CD4-positive, CD25-positive, alpha-beta regulatory T cell (primary cell): ENCODE measurements at regions not wholly inside any gene's neighbourhood (a gene's known extent, or its start where the extent isn't known, plus 50 kb on each side); places are given as distances from the start of the nearest gene placed in this dataset.

ENCODE experiments used
- ATAC-seq, 2 donors: fragments of 150-1000 bp; cut with Tn5 transposase; one replicate each; pipeline ENCODE4 v1.10.0; 2021; ENCODE audit warnings: low read depth in 2 of 2, moderate number of reproducible peaks in 2 of 2, moderate library complexity in 1 of 2
- DNase-seq, 3 donors: peaks; one replicate each; pipeline versions ENCODE4 v3.0.0 to v3.0.0-alpha.2; 2012 to 2022; ENCODE audit warnings: mixed read lengths in 1 of 3
- H3K27ac ChIP-seq: one replicate; pipeline ENCODE4 v1.7.0; 2013; ENCODE audit warnings: mild to moderate bottlenecking, low read length; ENCODE audit not compliant: insufficient read depth, poor library complexity, severe bottlenecking
- H3K27me3 ChIP-seq: one replicate; pipeline ENCODE4 v1.7.0; 2013; ENCODE audit warnings: low read length; ENCODE audit not compliant: control insufficient read depth, insufficient read depth
- H3K36me3 ChIP-seq: one replicate; pipeline ENCODE4 v1.7.0; 2013; ENCODE audit warnings: mild to moderate bottlenecking, low read length, moderate library complexity; ENCODE audit not compliant: control insufficient read depth, insufficient read depth
- H3K4me1 ChIP-seq: 2 replicates; pipeline ENCODE4 v1.7.0; 2013; ENCODE audit warnings: mild to moderate bottlenecking, low read length; ENCODE audit not compliant: insufficient read depth, control insufficient read depth, poor library complexity, severe bottlenecking
- H3K4me3 ChIP-seq: one replicate; pipeline ENCODE4 v1.7.0; 2013; ENCODE audit warnings: low read depth, mild to moderate bottlenecking, low read length, moderate library complexity
- H3K9me3 ChIP-seq, 2 experiments: 1 replicate in 1 of 2; 2 replicates in 1 of 2; pipeline ENCODE4 v1.7.0; 2013; ENCODE audit warnings: low read length in 2 of 2, mild to moderate bottlenecking in 1 of 2, moderate library complexity in 1 of 2; ENCODE audit not compliant: control insufficient read depth in 2 of 2
- H3K27ac Mint-ChIP-seq, 3 donors: one replicate each; pipeline ENCODE4 v1.8.0; 2020 to 2022; ENCODE audit warnings: mild to moderate bottlenecking in 3 of 3, mixed read lengths in 3 of 3, moderate library complexity in 2 of 3
- H3K27me3 Mint-ChIP-seq: one replicate; pipeline ENCODE4 v1.8.0; 2022; ENCODE audit warnings: mild to moderate bottlenecking, mixed read lengths
- H3K36me3 Mint-ChIP-seq: one replicate; pipeline ENCODE4 v1.8.0; 2020; ENCODE audit warnings: mixed read lengths
- H3K4me1 Mint-ChIP-seq, 4 donors: one replicate each; pipeline ENCODE4 v1.8.0; 2020 to 2022; ENCODE audit warnings: mixed read lengths in 4 of 4, mild to moderate bottlenecking in 1 of 4
- H3K4me3 Mint-ChIP-seq, 4 donors: one replicate each; pipeline ENCODE4 v1.8.0; 2020 to 2022; ENCODE audit warnings: mild to moderate bottlenecking in 4 of 4, mixed read lengths in 4 of 4, moderate library complexity in 3 of 4
- H3K9me3 Mint-ChIP-seq, 7 donors: one replicate each; pipeline ENCODE4 v1.8.0; 2020 to 2022; ENCODE audit warnings: mixed read lengths in 7 of 7, mild to moderate bottlenecking in 3 of 7, moderate library complexity in 2 of 7

DNA sequence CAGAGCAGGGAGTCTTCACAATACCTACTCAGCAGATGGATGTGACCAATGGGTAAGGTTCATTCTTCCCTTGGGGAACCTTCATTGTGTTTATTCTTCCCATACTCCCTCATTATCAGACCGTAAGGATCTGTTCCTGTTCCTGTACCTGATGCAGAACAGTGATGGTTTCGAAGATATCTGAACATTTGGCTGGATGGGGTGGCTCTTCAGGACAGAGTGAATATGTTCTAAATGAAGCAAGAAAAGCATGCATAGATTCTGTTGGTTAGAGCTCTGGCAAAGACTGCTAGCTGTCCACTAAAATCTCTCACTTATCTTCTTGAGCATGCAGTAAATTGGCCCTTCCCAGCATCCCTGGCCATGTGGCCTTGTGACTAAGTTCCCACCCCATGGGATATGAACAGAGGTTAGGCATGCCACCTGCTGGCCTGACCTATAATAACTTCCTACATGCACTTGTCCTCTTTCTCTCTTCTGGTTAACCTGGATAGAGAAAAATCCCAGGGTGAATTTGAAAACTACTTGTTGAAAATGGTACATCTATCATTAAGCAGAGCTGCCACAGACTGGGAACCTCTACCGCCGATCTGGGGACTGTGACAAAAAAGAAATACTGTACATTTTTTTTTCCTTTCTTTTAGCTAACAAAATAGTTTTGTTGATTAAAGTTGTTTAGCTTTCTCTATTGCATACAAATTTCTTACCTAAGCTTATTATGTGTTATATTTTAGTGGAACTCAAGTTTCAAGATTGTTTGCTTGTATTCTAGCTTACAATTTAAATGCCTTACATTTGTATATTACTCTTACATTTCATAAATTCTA lies 60.0 kb upstream of the BANK1 start:
- H3K27ac ChIP-seq = no peak overlapping the region
- H3K4me1 Mint-ChIP-seq = peaks cover 0 to 5% (median 0%) of the 10 kb centered on the region in 4 donors
- ATAC-seq (peak; percentile 73 to 75), DNase-seq (peak; percentile 1 to 58 (median 42))
- H3K27me3 ChIP-seq = peaks cover 2% of the 10 kb centered on the region
- H3K4me3 Mint-ChIP-seq = no peak overlapping the region
- no peak overlapping the region for H3K4me3 ChIP-seq
- no peaks in the 10 kb centered on the region for H3K9me3 Mint-ChIP-seq
- H3K4me1 ChIP-seq = no peaks in the 10 kb centered on the region
- peaks cover 7% of the 10 kb centered on the region for H3K27me3 Mint-ChIP-seq
- H3K36me3 ChIP-seq = no peaks in the 10 kb centered on the region
- no peaks in the 10 kb centered on the region for H3K9me3 ChIP-seq
- no peaks in the 10 kb centered on the region for H3K36me3 Mint-ChIP-seq
- H3K27ac Mint-ChIP-seq = no peak overlapping the region

GRCh38 chr4:101727238-101727637 lies 63.3 kb upstream of the BANK1 start:
- ATAC-seq (no peak), DNase-seq (no peak)
- H3K4me1 Mint-ChIP-seq = peaks cover 0 to 9% (median 2%) of the 10 kb centered on the region in 4 donors
- no peaks in the 10 kb centered on the region for H3K9me3 Mint-ChIP-seq
- Histone ChIP-seq H3K4me3 (no peak overlapping the region), H3K4me1 (no peaks in the 10 kb centered on the region), H3K27ac (no peak overlapping the region), H3K36me3 (no peaks in the 10 kb centered on the region), H3K9me3 (no peaks in the 10 kb centered on the region), H3K27me3 (peaks cover 2% of the 10 kb centered on the region)
- H3K4me3 Mint-ChIP-seq = no peak overlapping the region
- H3K36me3 Mint-ChIP-seq = no peaks in the 10 kb centered on the region
- no peaks in the 10 kb centered on the region for H3K27me3 Mint-ChIP-seq
- no peak overlapping the region for H3K27ac Mint-ChIP-seq

DNA sequence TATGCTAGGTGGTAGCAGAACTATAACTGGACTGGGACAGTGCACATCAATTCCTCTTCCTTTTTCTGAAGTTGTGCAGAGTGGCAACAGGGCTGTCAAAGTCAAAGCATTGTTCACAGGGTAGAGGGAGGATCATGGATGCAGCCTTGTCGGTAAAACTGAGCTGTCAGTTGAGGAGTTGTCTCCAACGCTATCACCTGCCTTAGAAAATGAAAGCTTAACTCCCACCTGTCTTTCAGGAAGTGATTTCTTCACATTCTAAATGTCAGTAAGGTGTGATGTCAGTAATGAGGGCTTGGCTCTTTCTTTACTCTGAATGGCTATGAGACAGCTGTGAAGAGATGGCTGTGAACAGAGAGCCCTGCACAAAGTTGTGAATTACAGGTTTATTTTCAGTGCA lies 66.4 kb upstream of the BANK1 start:
- Mint-ChIP-seq H3K36me3 (no peaks in the 10 kb centered on the region), H3K4me1 (peaks cover 0 to 5% (median 2%) of the 10 kb centered on the region in 4 donors), H3K9me3 (no peaks in the 10 kb centered on the region), H3K27me3 (no peaks in the 10 kb centered on the region), H3K27ac (peak overlapping the region in 1 of 3 donors; percentile 10), H3K4me3 (peak overlapping the region in 2 of 4 donors; percentile 4 to 18)
- Histone ChIP-seq H3K4me3 (peak overlapping the region; percentile 60), H3K9me3 (no peaks in the 10 kb centered on the region), H3K4me1 (no peaks in the 10 kb centered on the region), H3K27me3 (peaks cover 2% of the 10 kb centered on the region), H3K27ac (no peak overlapping the region), H3K36me3 (no peaks in the 10 kb centered on the region)
- DNase-seq (peak in 2 of 3 donors; percentile 1 to 25), ATAC-seq (peak; percentile 60 to 62)

DNA sequence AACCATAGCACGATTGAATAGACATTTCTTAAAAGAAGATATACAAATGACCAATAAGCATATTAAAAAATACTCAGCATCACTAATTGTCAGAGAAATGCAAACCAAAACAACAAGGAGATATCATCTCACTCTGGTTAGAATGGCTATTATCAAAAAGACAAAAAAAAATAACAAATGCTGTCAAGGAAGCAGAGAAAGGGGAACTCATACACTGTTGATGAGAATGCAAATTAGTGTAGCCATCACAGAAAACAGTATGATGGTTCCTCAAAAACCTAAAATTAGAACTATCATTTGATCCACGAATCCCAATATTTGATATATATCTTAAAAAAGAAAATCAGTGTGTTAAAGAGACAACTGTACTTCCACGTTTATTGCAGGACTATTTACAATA lies 71.7 kb upstream of the BANK1 start:
- H3K27ac Mint-ChIP-seq = no peak overlapping the region
- H3K27me3 ChIP-seq = no peaks in the 10 kb centered on the region
- no peak overlapping the region for H3K27ac ChIP-seq
- no peaks in the 10 kb centered on the region for H3K9me3 ChIP-seq
- no peak overlapping the region for H3K4me3 ChIP-seq
- H3K36me3 ChIP-seq = no peaks in the 10 kb centered on the region
- H3K36me3 Mint-ChIP-seq = no peaks in the 10 kb centered on the region
- DNase-seq (no peak), ATAC-seq (no peak)
- no peak overlapping the region for H3K4me3 Mint-ChIP-seq
- no peaks in the 10 kb centered on the region for H3K27me3 Mint-ChIP-seq
- no peaks in the 10 kb centered on the region for H3K4me1 ChIP-seq
- H3K9me3 Mint-ChIP-seq = peaks cover 0 to 21% (median 4%) of the 10 kb centered on the region in 7 donors
- H3K4me1 Mint-ChIP-seq = peaks cover 0 to 1% (median 0%) of the 10 kb centered on the region in 4 donors

- Mint-ChIP-seq H3K27ac (no peak overlapping the region), H3K27me3 (peaks cover 4% of the 10 kb centered on the region), H3K9me3 (peaks cover 0 to 7% (median 2%) of the 10 kb centered on the region in 7 donors), H3K4me1 (peaks cover 0 to 1% (median 0%) of the 10 kb centered on the region in 4 donors), H3K4me3 (no peak overlapping the region), H3K36me3 (no peaks in the 10 kb centered on the region)
- ATAC-seq (no peak), DNase-seq (no peak)
- H3K4me3 ChIP-seq = no peak overlapping the region
- peaks cover 0 to 5% of the 10 kb centered on the region in 2 experiments for H3K9me3 ChIP-seq
- no peak overlapping the region for H3K27ac ChIP-seq
- no peaks in the 10 kb centered on the region for H3K36me3 ChIP-seq
- H3K27me3 ChIP-seq = no peaks in the 10 kb centered on the region
- H3K4me1 ChIP-seq = no peaks in the 10 kb centered on the region
Measured at GRCh38 chr4:101711590-101712260, 78.8 kb upstream of the BANK1 start.

- DNase-seq = no peak
- no peak overlapping the region for H3K4me3 Mint-ChIP-seq
- Histone ChIP-seq H3K4me1 (no peaks in the 10 kb centered on the region), H3K27me3 (no peaks in the 10 kb centered on the region), H3K4me3 (no peak overlapping the region), H3K9me3 (peaks cover 0 to 7% of the 10 kb centered on the region in 2 experiments), H3K27ac (no peak overlapping the region), H3K36me3 (no peaks in the 10 kb centered on the region)
- H3K27me3 Mint-ChIP-seq = peaks cover 4% of the 10 kb centered on the region
- no peaks in the 10 kb centered on the region for H3K36me3 Mint-ChIP-seq
- no peaks in the 10 kb centered on the region for H3K4me1 Mint-ChIP-seq
- H3K27ac Mint-ChIP-seq = no peak overlapping the region
- peaks cover 0 to 11% (median 2%) of the 10 kb centered on the region in 7 donors for H3K9me3 Mint-ChIP-seq
- ATAC-seq = no peak
Measured at GRCh38 chr4:101710806-101711205, 79.7 kb upstream of the BANK1 start.

GRCh38 chr4:101708293-101709039 lies 82.1 kb upstream of the BANK1 start:
- no peaks in the 10 kb centered on the region for H3K27me3 ChIP-seq
- no peaks in the 10 kb centered on the region for H3K36me3 ChIP-seq
- no peak for ATAC-seq
- H3K9me3 ChIP-seq = peaks cover 0 to 7% of the 10 kb centered on the region in 2 experiments
- no peak overlapping the region for H3K4me3 Mint-ChIP-seq
- no peaks in the 10 kb centered on the region for H3K4me1 ChIP-seq
- H3K36me3 Mint-ChIP-seq = no peaks in the 10 kb centered on the region
- H3K4me3 ChIP-seq = no peak overlapping the region
- H3K9me3 Mint-ChIP-seq = peaks cover 0 to 5% (median 2%) of the 10 kb centered on the region in 7 donors
- H3K27ac ChIP-seq = no peak overlapping the region
- no peak for DNase-seq
- no peaks in the 10 kb centered on the region for H3K4me1 Mint-ChIP-seq
- H3K27me3 Mint-ChIP-seq = peaks cover 4% of the 10 kb centered on the region
- H3K27ac Mint-ChIP-seq = no peak overlapping the region
